ENCODE measurements at regions not wholly inside any gene's neighbourhood (a gene's known extent, or its start where the extent isn't known, plus 50 kb on each side); places are given as distances from the start of the nearest gene placed in this dataset.

DNA sequence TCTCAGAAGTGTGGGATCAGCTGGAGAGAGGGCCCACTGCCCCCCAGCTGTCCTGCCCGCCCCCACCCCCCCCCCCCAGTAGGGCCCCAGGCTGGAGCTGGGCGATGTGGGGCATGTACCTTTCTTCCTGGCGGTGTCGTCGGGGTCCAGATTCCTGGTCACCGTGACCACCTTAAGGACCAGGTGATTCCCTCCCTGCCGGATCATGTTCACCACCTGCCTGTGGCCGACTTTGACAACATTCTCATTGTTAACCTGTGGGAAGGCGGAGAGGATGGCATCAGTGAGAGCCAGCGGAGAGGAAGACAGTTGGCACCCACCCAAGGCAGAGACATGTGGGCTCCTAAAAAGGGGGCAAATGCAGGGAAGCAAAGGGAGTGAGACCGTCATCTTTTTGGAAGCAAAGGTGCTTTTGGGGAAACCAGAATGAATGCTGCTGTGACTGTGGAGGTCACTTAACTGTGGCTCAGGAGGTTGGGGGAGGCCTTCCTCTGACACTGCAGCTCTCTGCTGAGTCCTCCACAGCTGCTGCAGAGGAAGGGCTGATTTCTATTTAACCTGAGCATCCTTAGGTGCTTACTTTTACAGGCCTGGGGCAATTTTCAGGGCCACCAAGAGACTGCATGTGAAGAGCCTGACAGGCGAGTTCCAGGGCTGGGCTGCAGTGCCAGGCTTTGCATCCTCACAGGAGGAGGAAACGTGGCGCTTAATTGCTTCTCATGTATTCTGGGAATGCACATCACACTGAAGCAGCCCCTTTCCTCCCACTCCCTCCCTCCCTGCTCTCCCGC, 104.5 kb downstream of the CTTN start:
- TF ChIP-seq, protein P1, sequence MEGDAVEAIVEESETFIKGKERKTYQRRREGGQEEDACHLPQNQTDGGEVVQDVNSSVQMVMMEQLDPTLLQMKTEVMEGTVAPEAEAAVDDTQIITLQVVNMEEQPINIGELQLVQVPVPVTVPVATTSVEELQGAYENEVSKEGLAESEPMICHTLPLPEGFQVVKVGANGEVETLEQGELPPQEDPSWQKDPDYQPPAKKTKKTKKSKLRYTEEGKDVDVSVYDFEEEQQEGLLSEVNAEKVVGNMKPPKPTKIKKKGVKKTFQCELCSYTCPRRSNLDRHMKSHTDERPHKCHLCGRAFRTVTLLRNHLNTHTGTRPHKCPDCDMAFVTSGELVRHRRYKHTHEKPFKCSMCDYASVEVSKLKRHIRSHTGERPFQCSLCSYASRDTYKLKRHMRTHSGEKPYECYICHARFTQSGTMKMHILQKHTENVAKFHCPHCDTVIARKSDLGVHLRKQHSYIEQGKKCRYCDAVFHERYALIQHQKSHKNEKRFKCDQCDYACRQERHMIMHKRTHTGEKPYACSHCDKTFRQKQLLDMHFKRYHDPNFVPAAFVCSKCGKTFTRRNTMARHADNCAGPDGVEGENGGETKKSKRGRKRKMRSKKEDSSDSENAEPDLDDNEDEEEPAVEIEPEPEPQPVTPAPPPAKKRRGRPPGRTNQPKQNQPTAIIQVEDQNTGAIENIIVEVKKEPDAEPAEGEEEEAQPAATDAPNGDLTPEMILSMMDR (IDR thresholded peaks at IDR 0.05; ENCODE audit: insufficient read depth, low read length, poor library complexity, severe bottlenecking) = no peak
- no peak for TF ChIP-seq EZH2phosphoT487 (conservative IDR thresholded peaks at IDR 0.05; ENCODE audit: low read length)
